Mesenteric fat pad (tissue), 1 donor: ENCODE measurements at regions not wholly inside any gene's neighbourhood (a gene's known extent, or its start where the extent isn't known, plus 50 kb on each side); places are given as distances from the start of the nearest gene placed in this dataset.
"Not testable (repeated sequence)": the region's sequence is repeated elsewhere in the genome, so short reads cannot be mapped to it uniquely, and the experiment has no call there.

ENCODE experiments used
- DNase-seq: peaks from one replicate; pipeline ENCODE4 v3.0.0-alpha.2; 2020; ENCODE audit warnings: low spot score
- donor health status: DM: yes; HTN: yes; CAD: no.

DNA sequence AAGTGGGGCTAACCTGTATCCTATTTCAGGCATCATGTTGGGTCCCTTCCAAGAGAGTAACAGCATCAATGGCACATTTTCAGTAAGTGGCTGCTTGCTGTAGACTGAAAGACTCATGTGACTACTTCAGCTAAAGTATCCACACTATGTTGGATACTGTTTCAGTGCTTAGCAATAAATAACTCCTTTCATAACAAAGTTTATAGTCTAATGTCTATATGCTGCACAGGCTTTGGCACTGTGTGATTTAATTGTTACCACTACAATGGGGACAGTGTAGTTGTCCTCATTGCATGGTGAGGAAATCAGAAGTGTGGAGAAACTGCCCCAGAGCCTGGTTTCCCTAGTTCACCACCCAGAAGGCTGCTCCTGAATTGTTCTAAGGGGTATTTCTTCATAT is 318.0 kb upstream of the PTCHD4 start:
- DNase-seq: no peak

- no peak for DNase-seq
These were observed 315.6 kb upstream of the PTCHD4 start for GRCh38 chr6:48426636-48427035.

- DNase-seq: no peak
These were observed 312.8 kb upstream of the PTCHD4 start for GRCh38 chr6:48423640-48424365.

GRCh38 chr6:48419992-48420391 is 309.0 kb upstream of the PTCHD4 start:
- DNase-seq: no peak

GRCh38 chr6:48417927-48418326 is 306.9 kb upstream of the PTCHD4 start:
- DNase-seq: no peak

DNA sequence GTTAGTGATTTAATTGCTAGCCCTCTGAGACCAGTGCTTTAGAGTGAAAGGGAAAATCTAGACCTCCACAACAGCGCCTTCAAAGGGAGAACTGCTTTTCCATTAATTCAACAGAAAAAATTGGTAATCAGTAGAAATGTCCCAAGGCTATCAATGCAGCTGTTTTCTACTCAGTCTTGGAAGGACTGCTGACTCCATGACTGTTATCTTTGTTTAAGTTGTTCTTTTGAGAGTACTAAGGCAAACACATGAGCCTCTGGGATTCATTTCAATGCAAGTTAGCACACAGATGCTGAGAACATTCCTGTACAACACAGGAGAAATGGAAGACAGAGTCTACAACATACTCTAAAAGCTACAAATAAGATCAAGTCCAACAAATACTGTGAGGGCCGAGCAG is 301.7 kb upstream of the PTCHD4 start:
- no peak for DNase-seq

DNA sequence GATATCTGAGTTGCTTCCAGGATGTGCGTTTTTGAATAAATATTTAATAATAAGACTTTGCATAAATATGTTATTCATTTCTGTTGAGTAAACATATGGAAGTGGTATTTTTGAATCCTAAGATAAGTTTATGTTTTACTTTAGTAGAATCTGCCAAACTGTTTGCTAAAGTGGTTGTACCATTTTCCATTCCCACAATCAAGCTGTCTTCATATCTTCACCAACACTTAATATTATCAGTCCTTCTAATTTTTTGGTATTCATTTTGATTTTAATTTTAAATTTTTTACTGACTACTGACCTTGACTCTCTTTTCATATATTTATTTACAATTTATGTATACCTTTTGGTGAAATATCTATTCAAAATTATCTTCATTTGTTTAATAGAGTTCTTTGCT is 293.9 kb upstream of the PTCHD4 start:
- DNase-seq: no peak

- no peak for DNase-seq
These were observed 292.6 kb upstream of the PTCHD4 start for GRCh38 chr6:48403587-48403986.

GRCh38 chr6:48401016-48401415 is 290.0 kb upstream of the PTCHD4 start:
- no peak for DNase-seq

DNA sequence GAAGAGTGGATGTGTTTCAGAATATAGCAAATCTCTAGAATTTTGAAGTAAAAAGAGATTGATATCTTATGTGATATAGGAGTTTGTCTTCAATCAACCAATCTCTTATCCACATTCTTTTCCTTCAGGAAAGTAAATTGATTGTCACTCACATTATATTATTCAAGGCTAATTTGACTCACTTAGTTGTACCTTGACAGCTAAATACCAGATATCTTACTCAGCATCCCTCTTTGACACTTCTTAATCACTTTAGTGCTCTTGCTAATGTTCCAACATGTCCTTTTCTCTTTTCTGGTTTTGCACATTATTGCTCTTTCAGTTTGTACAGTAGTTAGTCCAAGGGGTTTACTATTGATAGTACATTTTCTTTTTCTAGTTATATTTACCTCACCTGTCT is 286.9 kb upstream of the PTCHD4 start:
- DNase-seq: no peak

DNA sequence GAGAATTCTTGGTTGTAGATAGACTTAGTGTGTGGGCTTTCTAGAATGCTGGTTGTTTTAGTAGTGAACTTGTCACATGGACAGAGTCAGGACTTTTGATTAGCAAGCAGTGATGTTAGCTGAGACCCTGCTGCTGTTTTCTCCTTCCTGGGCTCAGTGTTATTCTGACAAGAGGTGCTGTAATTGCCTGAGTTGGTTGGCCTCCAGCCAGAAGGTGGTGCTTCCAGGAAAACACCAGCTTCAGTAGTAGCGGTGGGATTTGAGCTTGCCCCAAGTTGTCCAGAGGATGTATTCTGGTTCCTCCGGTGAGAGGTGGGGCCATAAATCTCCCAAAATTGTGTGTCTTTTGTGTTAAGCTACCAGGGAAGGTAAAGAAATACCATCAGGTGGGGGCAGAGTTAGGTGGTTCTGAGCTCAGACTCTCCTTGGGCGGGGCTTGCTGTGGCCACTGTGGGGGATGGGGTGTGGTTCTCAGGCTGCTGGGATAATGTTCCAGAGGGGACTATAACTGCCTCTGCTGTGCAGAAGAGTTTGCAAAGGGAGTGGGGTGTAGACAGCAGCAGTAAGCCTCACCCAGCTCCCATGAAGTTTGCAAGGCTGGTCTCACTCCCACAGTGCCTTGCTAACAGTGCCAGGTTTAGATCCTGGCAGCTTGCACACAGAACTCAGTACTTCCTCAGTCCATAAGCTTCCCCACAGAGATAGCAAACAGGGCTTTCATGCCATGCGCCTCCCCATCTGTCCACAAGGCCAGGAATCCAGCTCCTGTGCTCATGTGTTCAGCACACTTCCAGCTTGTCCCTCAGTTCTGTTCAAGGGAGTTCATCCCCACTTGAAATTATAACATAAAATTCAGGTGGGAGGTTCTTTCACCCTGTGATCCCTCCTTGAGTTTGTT is 278.4 kb upstream of the PTCHD4 start:
- no peak for DNase-seq

GRCh38 chr6:48388044-48388443 is 277.0 kb upstream of the PTCHD4 start:
- DNase-seq: no peak

- DNase-seq: no peak
These were observed 267.9 kb upstream of the PTCHD4 start for GRCh38 chr6:48378884-48379407.

DNA sequence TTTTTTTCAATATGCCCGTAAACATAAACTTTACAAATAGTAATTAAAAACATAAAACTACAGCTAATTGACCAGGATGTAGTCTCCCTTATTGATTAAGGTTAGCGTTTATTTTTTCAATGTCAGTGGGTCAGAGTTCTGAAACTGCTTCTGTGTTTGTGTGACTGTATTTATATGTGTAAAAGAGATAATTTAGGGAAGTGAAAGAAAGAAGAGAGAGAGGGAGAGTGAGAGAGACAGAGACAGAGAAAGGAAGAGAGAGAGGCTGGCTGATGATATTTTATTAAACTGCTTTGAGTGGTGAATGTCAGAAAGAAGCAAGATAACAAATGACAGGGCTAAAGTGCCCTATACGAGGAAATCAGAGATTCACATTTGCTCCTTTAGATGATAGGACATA is 266.1 kb upstream of the PTCHD4 start:
- no peak for DNase-seq

DNA sequence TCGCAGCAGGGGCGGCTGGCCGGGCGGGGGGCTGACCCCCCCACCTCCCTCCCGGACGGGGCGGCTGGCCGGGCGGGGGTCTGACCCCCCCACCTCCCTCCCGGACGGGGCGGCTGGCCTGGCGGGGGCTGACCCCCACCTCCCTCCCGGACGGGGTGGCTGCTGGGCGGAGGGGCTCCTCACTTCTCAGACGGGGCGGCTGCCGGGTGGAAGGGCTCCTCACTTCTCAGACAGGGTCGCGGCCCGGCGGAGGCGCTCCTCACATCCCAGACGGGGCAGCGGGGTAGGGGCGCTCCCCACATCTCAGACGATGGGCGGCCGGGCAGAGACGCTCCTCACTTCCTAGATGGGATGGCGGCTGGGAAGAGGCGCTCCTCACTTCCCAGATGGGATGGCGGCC is 260.2 kb upstream of the PTCHD4 start:
- DNase-seq: not testable (repeated sequence)

DNA sequence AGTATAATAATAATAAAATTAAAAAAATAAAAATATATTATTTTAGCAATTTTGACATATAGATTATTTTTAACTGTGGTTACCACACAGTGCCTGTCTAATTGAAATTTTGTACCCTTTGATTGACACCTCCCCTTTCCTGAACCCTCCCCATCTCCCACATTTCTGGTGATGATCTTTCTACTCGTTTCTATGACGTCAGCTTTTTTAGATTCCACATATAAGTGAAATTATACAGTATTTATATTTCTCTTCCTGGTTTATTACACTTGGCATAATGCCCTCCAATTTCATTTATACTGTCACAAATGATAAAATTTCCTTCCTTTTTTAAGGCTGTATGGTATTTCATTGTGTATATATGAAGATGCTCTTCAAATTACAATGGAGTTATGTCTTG is 258.1 kb upstream of the PTCHD4 start:
- DNase-seq: no peak

DNA sequence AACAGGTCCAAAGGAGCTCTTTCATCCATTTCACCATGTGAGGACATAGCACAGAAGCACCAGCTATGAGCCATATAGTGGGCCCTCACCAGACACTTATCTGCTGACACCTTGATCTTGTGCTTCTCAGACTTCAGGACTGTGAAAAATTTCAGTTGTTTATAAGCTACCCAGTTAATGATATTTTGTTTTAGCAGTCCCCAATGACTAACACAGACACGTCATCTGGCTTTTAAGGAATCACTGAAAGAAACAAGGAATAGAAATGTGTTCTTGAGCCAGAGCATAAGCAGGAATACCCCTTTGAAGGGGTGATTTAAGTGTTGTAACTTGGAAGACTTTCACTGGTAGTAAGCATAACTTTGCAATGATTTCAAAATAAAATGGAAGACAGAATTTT is 214.7 kb upstream of the PTCHD4 start:
- DNase-seq: no peak

GRCh38 chr6:48318670-48319069 is 207.7 kb upstream of the PTCHD4 start:
- no peak for DNase-seq

GRCh38 chr6:48315915-48316314 is 204.9 kb upstream of the PTCHD4 start:
- no peak for DNase-seq

GRCh38 chr6:48315051-48315719 is 204.2 kb upstream of the PTCHD4 start:
- DNase-seq: no peak

DNA sequence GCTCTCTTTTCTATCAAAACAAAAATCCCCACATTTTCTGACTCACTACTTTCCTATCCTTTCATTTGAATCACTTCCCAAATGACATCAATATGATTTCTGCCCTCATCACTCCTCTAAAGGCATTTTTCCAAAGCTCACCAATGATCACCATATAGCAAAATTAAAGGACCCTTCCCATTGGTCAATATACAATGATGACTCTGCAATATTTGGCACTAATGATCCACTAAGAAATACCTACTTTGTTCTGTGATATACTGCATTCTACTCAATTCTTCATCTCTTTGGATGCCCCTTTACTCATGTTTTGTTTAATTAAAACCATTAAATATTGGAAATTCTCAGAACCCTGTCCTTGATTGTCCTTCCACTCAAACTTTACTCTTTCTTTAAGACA is 200.3 kb upstream of the PTCHD4 start:
- no peak for DNase-seq

- DNase-seq: no peak
These were observed 196.6 kb upstream of the PTCHD4 start for GRCh38 chr6:48307573-48307972.
